ENCODE measurements at regions not wholly inside any gene's neighbourhood (a gene's known extent, or its start where the extent isn't known, plus 50 kb on each side); places are given as distances from the start of the nearest gene placed in this dataset.

- Histone ChIP-seq H3K27ac (ENCODE audit: low read depth, low read length) (no peak overlapping the region), H3K4me1 (ENCODE audit: control insufficient read depth, insufficient read depth, low read length) (no peaks in the 10 kb centered on the region), H3K36me3 (ENCODE audit: control insufficient read depth, insufficient read depth, low read length) (no peaks in the 10 kb centered on the region), H3K9ac (ENCODE audit: low read length) (no peak overlapping the region), H3K4me3 (ENCODE audit: low read length) (no peak overlapping the region), H3K27me3 (ENCODE audit: control insufficient read depth, insufficient read depth, low read length) (no peaks in the 10 kb centered on the region)
These were observed 242.1 kb upstream of the TNRC6C start for GRCh38 chr17:77716289-77716926.

GRCh38 chr17:77717941-77718668, 240.4 kb upstream of the TNRC6C start:
- no peaks in the 10 kb centered on the region for H3K4me1 ChIP-seq (ENCODE audit: control insufficient read depth, insufficient read depth, low read length)
- no peak overlapping the region for H3K9ac ChIP-seq (ENCODE audit: low read length)
- no peaks in the 10 kb centered on the region for H3K36me3 ChIP-seq (ENCODE audit: control insufficient read depth, insufficient read depth, low read length)

GRCh38 chr17:77718669-77718961, 239.9 kb upstream of the TNRC6C start:
- Histone ChIP-seq H3K36me3 (ENCODE audit: control insufficient read depth, insufficient read depth, low read length) (no peaks in the 10 kb centered on the region), H3K4me3 (ENCODE audit: low read length) (no peak overlapping the region), H3K27me3 (ENCODE audit: control insufficient read depth, insufficient read depth, low read length) (no peaks in the 10 kb centered on the region), H3K9ac (ENCODE audit: low read length) (no peak overlapping the region), H3K4me1 (ENCODE audit: control insufficient read depth, insufficient read depth, low read length) (no peaks in the 10 kb centered on the region), H3K27ac (ENCODE audit: low read depth, low read length) (no peak overlapping the region)

More at GRCh38 chr17:77717941-77718668, 240.4 kb upstream of the TNRC6C start:
- Histone ChIP-seq H3K27me3 (ENCODE audit: control insufficient read depth, insufficient read depth, low read length) (no peaks in the 10 kb centered on the region), H3K4me3 (ENCODE audit: low read length) (no peak overlapping the region), H3K27ac (ENCODE audit: low read depth, low read length) (no peak overlapping the region)

- Histone ChIP-seq H3K4me1 (ENCODE audit: control insufficient read depth, insufficient read depth, low read length) (no peaks in the 10 kb centered on the region), H3K27ac (ENCODE audit: low read depth, low read length) (no peak overlapping the region), H3K36me3 (ENCODE audit: control insufficient read depth, insufficient read depth, low read length) (no peaks in the 10 kb centered on the region), H3K27me3 (ENCODE audit: control insufficient read depth, insufficient read depth, low read length) (no peaks in the 10 kb centered on the region), H3K9ac (ENCODE audit: low read length) (no peak overlapping the region), H3K4me3 (ENCODE audit: low read length) (no peak overlapping the region)
These were observed 238.7 kb upstream of the TNRC6C start for GRCh38 chr17:77719806-77720205.

- Histone ChIP-seq H3K4me1 (ENCODE audit: control insufficient read depth, insufficient read depth, low read length) (no peaks in the 10 kb centered on the region), H3K36me3 (ENCODE audit: control insufficient read depth, insufficient read depth, low read length) (no peaks in the 10 kb centered on the region), H3K4me3 (ENCODE audit: low read length) (no peak overlapping the region), H3K27me3 (ENCODE audit: control insufficient read depth, insufficient read depth, low read length) (no peaks in the 10 kb centered on the region), H3K27ac (ENCODE audit: low read depth, low read length) (no peak overlapping the region), H3K9ac (ENCODE audit: low read length) (no peak overlapping the region)
These were observed 237.3 kb upstream of the TNRC6C start for GRCh38 chr17:77720946-77721845.

- Histone ChIP-seq H3K4me3 (ENCODE audit: low read length) (no peak overlapping the region), H3K27ac (ENCODE audit: low read depth, low read length) (no peak overlapping the region), H3K27me3 (ENCODE audit: control insufficient read depth, insufficient read depth, low read length) (no peaks in the 10 kb centered on the region), H3K36me3 (ENCODE audit: control insufficient read depth, insufficient read depth, low read length) (no peaks in the 10 kb centered on the region), H3K9ac (ENCODE audit: low read length) (no peak overlapping the region), H3K4me1 (ENCODE audit: control insufficient read depth, insufficient read depth, low read length) (no peaks in the 10 kb centered on the region)
These were observed 236.7 kb upstream of the TNRC6C start for GRCh38 chr17:77721846-77722160.

GRCh38 chr17:77722366-77722765, 236.1 kb upstream of the TNRC6C start:
- Histone ChIP-seq H3K36me3 (ENCODE audit: control insufficient read depth, insufficient read depth, low read length) (no peaks in the 10 kb centered on the region), H3K4me3 (ENCODE audit: low read length) (no peak overlapping the region), H3K27ac (ENCODE audit: low read depth, low read length) (no peak overlapping the region), H3K9ac (ENCODE audit: low read length) (no peak overlapping the region), H3K27me3 (ENCODE audit: control insufficient read depth, insufficient read depth, low read length) (no peaks in the 10 kb centered on the region), H3K4me1 (ENCODE audit: control insufficient read depth, insufficient read depth, low read length) (peaks cover 2% of the 10 kb centered on the region)

- no peaks in the 10 kb centered on the region for H3K36me3 ChIP-seq (ENCODE audit: control insufficient read depth, insufficient read depth, low read length)
- H3K9ac ChIP-seq (ENCODE audit: low read length): no peak overlapping the region
- H3K27me3 ChIP-seq (ENCODE audit: control insufficient read depth, insufficient read depth, low read length): no peaks in the 10 kb centered on the region
- no peak overlapping the region for H3K4me3 ChIP-seq (ENCODE audit: low read length)
- H3K4me1 ChIP-seq (ENCODE audit: control insufficient read depth, insufficient read depth, low read length): peaks cover 9% of the 10 kb centered on the region
- no peak overlapping the region for H3K27ac ChIP-seq (ENCODE audit: low read depth, low read length)
These were observed 235.2 kb upstream of the TNRC6C start for GRCh38 chr17:77723071-77723908.

- Histone ChIP-seq H3K9ac (ENCODE audit: low read length) (no peak overlapping the region), H3K4me1 (ENCODE audit: control insufficient read depth, insufficient read depth, low read length) (peaks cover 11% of the 10 kb centered on the region)
These were observed 234.3 kb upstream of the TNRC6C start for GRCh38 chr17:77723909-77724875.

GRCh38 chr17:77724876-77725615, 233.5 kb upstream of the TNRC6C start:
- no peak overlapping the region for H3K4me3 ChIP-seq (ENCODE audit: low read length)
- H3K9ac ChIP-seq (ENCODE audit: low read length): no peak overlapping the region
- no peak overlapping the region for H3K27ac ChIP-seq (ENCODE audit: low read depth, low read length)
- H3K27me3 ChIP-seq (ENCODE audit: control insufficient read depth, insufficient read depth, low read length): no peaks in the 10 kb centered on the region
- H3K4me1 ChIP-seq (ENCODE audit: control insufficient read depth, insufficient read depth, low read length): peaks cover 11% of the 10 kb centered on the region
- no peaks in the 10 kb centered on the region for H3K36me3 ChIP-seq (ENCODE audit: control insufficient read depth, insufficient read depth, low read length)

More at GRCh38 chr17:77723909-77724875, 234.3 kb upstream of the TNRC6C start:
- Histone ChIP-seq H3K27me3 (ENCODE audit: control insufficient read depth, insufficient read depth, low read length) (no peaks in the 10 kb centered on the region), H3K36me3 (ENCODE audit: control insufficient read depth, insufficient read depth, low read length) (no peaks in the 10 kb centered on the region), H3K4me3 (ENCODE audit: low read length) (no peak overlapping the region), H3K27ac (ENCODE audit: low read depth, low read length) (no peak overlapping the region)

GRCh38 chr17:77725846-77726245, 232.7 kb upstream of the TNRC6C start:
- peaks cover 11% of the 10 kb centered on the region for H3K4me1 ChIP-seq (ENCODE audit: control insufficient read depth, insufficient read depth, low read length)
- H3K36me3 ChIP-seq (ENCODE audit: control insufficient read depth, insufficient read depth, low read length): no peaks in the 10 kb centered on the region

More at GRCh38 chr17:77725846-77726245, 232.7 kb upstream of the TNRC6C start:
- Histone ChIP-seq H3K27me3 (ENCODE audit: control insufficient read depth, insufficient read depth, low read length) (no peaks in the 10 kb centered on the region), H3K9ac (ENCODE audit: low read length) (no peak overlapping the region), H3K27ac (ENCODE audit: low read depth, low read length) (no peak overlapping the region), H3K4me3 (ENCODE audit: low read length) (no peak overlapping the region)
